ENCODE measurements at regions not wholly inside any gene's neighbourhood (a gene's known extent, or its start where the extent isn't known, plus 50 kb on each side); places are given as distances from the start of the nearest gene placed in this dataset.

GRCh38 chrX:125826774-125827451, 339.2 kb downstream of the DCAF12L2 start:
- peak; percentile 39 for DNase-seq

- no peak for DNase-seq
Observed at GRCh38 chrX:125846271-125846670, 319.8 kb downstream of the DCAF12L2 start.

GRCh38 chrX:125850693-125851092, 315.4 kb downstream of the DCAF12L2 start:
- no peak for DNase-seq

GRCh38 chrX:125883169-125883568, 282.9 kb downstream of the DCAF12L2 start:
- no peak for DNase-seq

GRCh38 chrX:125894947-125895346, 271.1 kb downstream of the DCAF12L2 start:
- no peak for DNase-seq

GRCh38 chrX:125895518-125895917, 270.6 kb downstream of the DCAF12L2 start:
- DNase-seq = no peak

- DNase-seq = no peak
Observed at GRCh38 chrX:125926295-125926694, 239.8 kb downstream of the DCAF12L2 start.

GRCh38 chrX:125940985-125941384, 225.1 kb downstream of the DCAF12L2 start:
- DNase-seq = no peak

GRCh38 chrX:125947501-125947900, 218.6 kb downstream of the DCAF12L2 start:
- DNase-seq = no peak

GRCh38 chrX:125952973-125953372, 213.1 kb downstream of the DCAF12L2 start:
- DNase-seq = no peak

GRCh38 chrX:125953814-125954213, 212.3 kb downstream of the DCAF12L2 start:
- no peak for DNase-seq

- DNase-seq = no peak
Observed at GRCh38 chrX:125954236-125954635, 211.9 kb downstream of the DCAF12L2 start.

GRCh38 chrX:125977851-125978250, 188.2 kb downstream of the DCAF12L2 start:
- DNase-seq = no peak

- DNase-seq = peak; percentile 76
Observed at GRCh38 chrX:125998432-125998831, 167.7 kb downstream of the DCAF12L2 start.

GRCh38 chrX:126027229-126027628, 138.9 kb downstream of the DCAF12L2 start:
- DNase-seq = no peak

- DNase-seq = no peak
Observed at GRCh38 chrX:126030021-126030420, 136.1 kb downstream of the DCAF12L2 start.

- no peak for DNase-seq
Observed at GRCh38 chrX:126063984-126064383, 102.1 kb downstream of the DCAF12L2 start.

- DNase-seq = no peak
Observed at GRCh38 chrX:126064901-126065541, 101.1 kb downstream of the DCAF12L2 start.

- DNase-seq = no peak
Observed at GRCh38 chrX:126065901-126066660, 100.0 kb downstream of the DCAF12L2 start.
